H9 (cell line): ENCODE measurements at regions not wholly inside any gene's neighbourhood (a gene's known extent, or its start where the extent isn't known, plus 50 kb on each side); places are given as distances from the start of the nearest gene placed in this dataset.

Experiments used
- DNase-seq: peaks from one replicate; pipeline ENCODE4 v3.0.0-alpha.2; 2017
- H2AFZ ChIP-seq: one replicate; pipeline ENCODE4 v1.6.1; 2013; ENCODE audit warnings: mild to moderate bottlenecking, low read length, control low read depth, moderate library complexity
- H2AK5ac ChIP-seq: 2 replicates; pipeline ENCODE4 v1.6.1; 2013; ENCODE audit warnings: low read length, control low read depth, mixed read lengths; ENCODE audit not compliant: insufficient read length
- H2BK120ac ChIP-seq: one replicate; pipeline ENCODE4 v1.6.1; 2013; ENCODE audit warnings: low read depth, mild to moderate bottlenecking, low read length, control low read depth, inconsistent platforms; ENCODE audit not compliant: poor library complexity, severe bottlenecking
- H2BK12ac ChIP-seq: 2 replicates; pipeline ENCODE4 v1.6.1; 2013; ENCODE audit warnings: low read length, control low read depth, mixed read lengths, low read depth; ENCODE audit not compliant: insufficient read length
- H2BK15ac ChIP-seq: 2 replicates; pipeline ENCODE4 v1.6.1; 2013; ENCODE audit warnings: low read depth, low read length, control low read depth
- H2BK20ac ChIP-seq: one replicate; pipeline ENCODE4 v1.6.1; 2013; ENCODE audit warnings: low read depth, mild to moderate bottlenecking, low read length, control low read depth, inconsistent platforms; ENCODE audit not compliant: poor library complexity, severe bottlenecking
- H2BK5ac ChIP-seq: 2 replicates; pipeline ENCODE4 v1.6.1; 2013; ENCODE audit warnings: low read length, control low read depth, mixed read lengths; ENCODE audit not compliant: insufficient read length
- H3K14ac ChIP-seq: 2 replicates; pipeline ENCODE4 v1.6.1; 2013; ENCODE audit warnings: low read length, control low read depth; ENCODE audit not compliant: insufficient read depth
- H3K18ac ChIP-seq: 2 replicates; pipeline ENCODE4 v1.6.1; 2013; ENCODE audit warnings: low read depth, mild to moderate bottlenecking, mixed read lengths, low read length, control low read depth; ENCODE audit not compliant: insufficient read length
- H3K23ac ChIP-seq: 2 replicates; pipeline ENCODE4 v1.6.1; 2013; ENCODE audit warnings: low read length, control low read depth, mixed read lengths, low read depth; ENCODE audit not compliant: insufficient read length
- H3K23me2 ChIP-seq: 2 replicates; pipeline ENCODE4 v1.6.1; 2013; ENCODE audit warnings: low read depth, mild to moderate bottlenecking, mixed read lengths, low read length, control low read depth; ENCODE audit not compliant: insufficient read length, poor library complexity, severe bottlenecking
- H3K27ac ChIP-seq: 2 replicates; pipeline ENCODE4 v1.5.1; 2013; ENCODE audit warnings: low read length, control low read depth, mixed read lengths, low read depth; ENCODE audit not compliant: insufficient read length
- H3K27me3 ChIP-seq: 2 replicates; pipeline ENCODE4 v1.6.1; 2013; ENCODE audit warnings: low read length, control low read depth, inconsistent platforms; ENCODE audit not compliant: insufficient read depth
- H3K4ac ChIP-seq: 2 replicates; pipeline ENCODE4 v1.6.1; 2013; ENCODE audit warnings: low read depth, mild to moderate bottlenecking, control low read depth, inconsistent platforms, low read length, moderate library complexity
- H3K4me1 ChIP-seq: 2 replicates; pipeline ENCODE4 v1.6.1; 2013; ENCODE audit warnings: low read length, control low read depth, inconsistent platforms; ENCODE audit not compliant: insufficient read depth
- H3K4me2 ChIP-seq: 2 replicates; pipeline ENCODE4 v1.6.1; 2013; ENCODE audit warnings: low read length, control low read depth, mixed read lengths; ENCODE audit not compliant: insufficient read length, insufficient read depth
- H3K56ac ChIP-seq: 2 replicates; pipeline ENCODE4 v1.6.1; 2013; ENCODE audit warnings: low read depth, mild to moderate bottlenecking, mixed read lengths, low read length, control low read depth; ENCODE audit not compliant: insufficient read length
- H3K79me1 ChIP-seq: 2 replicates; pipeline ENCODE4 v1.6.1; 2013; ENCODE audit warnings: low read depth, mild to moderate bottlenecking, moderate library complexity, low read length, control low read depth, inconsistent platforms; ENCODE audit not compliant: insufficient read depth, poor library complexity, severe bottlenecking
- H3K79me2 ChIP-seq: 2 replicates; pipeline ENCODE4 v1.6.1; 2013; ENCODE audit warnings: low read length, control low read depth, inconsistent platforms; ENCODE audit not compliant: insufficient read depth
- H3K9ac ChIP-seq: 2 replicates; pipeline ENCODE4 v1.6.1; 2013; ENCODE audit warnings: low read length, control low read depth, mixed read lengths; ENCODE audit not compliant: insufficient read length; ENCODE audit errors: extremely low read depth
- H3K9me3 ChIP-seq: one replicate; pipeline ENCODE4 v1.6.1; 2013; ENCODE audit warnings: low read depth, low read length, inconsistent platforms; ENCODE audit not compliant: control insufficient read depth
- H3T11ph ChIP-seq: one replicate; pipeline ENCODE4 v1.6.1; 2013; ENCODE audit warnings: mild to moderate bottlenecking, low read length, control low read depth, inconsistent platforms
- H4K20me1 ChIP-seq: one replicate; pipeline ENCODE4 v1.6.1; 2013; ENCODE audit not compliant: control insufficient read depth, insufficient read length, insufficient read depth
- H4K5ac ChIP-seq: 2 replicates; pipeline ENCODE4 v1.6.1; 2013; ENCODE audit warnings: low read depth, mild to moderate bottlenecking, mixed read lengths, low read length, control low read depth; ENCODE audit not compliant: insufficient read length
- H4K8ac ChIP-seq: replicated peaks from 2 replicates; pipeline ENCODE4 v1.6.1; 2013; ENCODE audit warnings: low read length, control low read depth, mixed read lengths, low read depth; ENCODE audit not compliant: insufficient read length
- H4K91ac ChIP-seq: 2 replicates; pipeline ENCODE4 v1.6.1; 2013; ENCODE audit warnings: low read depth, mild to moderate bottlenecking, moderate library complexity, mixed read lengths, low read length, control low read depth; ENCODE audit not compliant: insufficient read length
- H3K27ac Mint-ChIP-seq, 3 experiments: 2 replicates in 2 of 3; 3 replicates in 1 of 3; pipeline ENCODE4 v1.8.0; 2020 to 2021; ENCODE audit warnings: mixed read lengths in 3 of 3, mild to moderate bottlenecking in 1 of 3, moderate library complexity in 1 of 3
- H3K27me3 Mint-ChIP-seq: 2 replicates; pipeline ENCODE4 v1.8.0; 2021; ENCODE audit warnings: low read depth, mild to moderate bottlenecking, moderate library complexity, mixed read lengths
- H3K36me3 Mint-ChIP-seq, 3 experiments: 2 replicates in 2 of 3; 3 replicates in 1 of 3; pipeline ENCODE4 v1.8.0; 2020 to 2021; ENCODE audit warnings: low read depth in 3 of 3, mixed read lengths in 3 of 3; ENCODE audit not compliant: insufficient read depth in 1 of 3
- H3K4me1 Mint-ChIP-seq, 2 experiments: 2 replicates each; pipeline ENCODE4 v1.8.0; 2020; ENCODE audit warnings: mixed read lengths in 2 of 2
- H3K4me3 Mint-ChIP-seq, 2 experiments: 2 replicates in 1 of 2; 3 replicates in 1 of 2; pipeline ENCODE4 v1.8.0; 2020 to 2021; ENCODE audit warnings: mild to moderate bottlenecking in 2 of 2, mixed read lengths in 2 of 2, moderate library complexity in 1 of 2
- H3K9me3 Mint-ChIP-seq, 2 experiments: 2 replicates in 1 of 2; 3 replicates in 1 of 2; pipeline ENCODE4 v1.8.0; 2020; ENCODE audit warnings: mild to moderate bottlenecking in 2 of 2, mixed read lengths in 2 of 2, moderate library complexity in 1 of 2
- CTCF ChIP-seq: fragments of 200-600 bp; sonication (generic); conservative IDR thresholded peaks from 3 replicates; pipeline ENCODE4 v1.8.0; 2021; ENCODE audit warnings: antibody characterized with exemption, mild to moderate bottlenecking
- WGBS: extraction: QIAGEN DNeasy Blood & Tissue Kit; methylation state at CpG from one replicate; pipeline ENCODE4 v1.1.7; 2013; ENCODE audit warnings: missing lambda C conversion rate, low lambda C conversion rate, mixed read lengths; ENCODE audit not compliant: insufficient read length; ENCODE audit errors: extremely low coverage; 5-methylcytosine and 5-hydroxymethylcytosine counted together

DNA sequence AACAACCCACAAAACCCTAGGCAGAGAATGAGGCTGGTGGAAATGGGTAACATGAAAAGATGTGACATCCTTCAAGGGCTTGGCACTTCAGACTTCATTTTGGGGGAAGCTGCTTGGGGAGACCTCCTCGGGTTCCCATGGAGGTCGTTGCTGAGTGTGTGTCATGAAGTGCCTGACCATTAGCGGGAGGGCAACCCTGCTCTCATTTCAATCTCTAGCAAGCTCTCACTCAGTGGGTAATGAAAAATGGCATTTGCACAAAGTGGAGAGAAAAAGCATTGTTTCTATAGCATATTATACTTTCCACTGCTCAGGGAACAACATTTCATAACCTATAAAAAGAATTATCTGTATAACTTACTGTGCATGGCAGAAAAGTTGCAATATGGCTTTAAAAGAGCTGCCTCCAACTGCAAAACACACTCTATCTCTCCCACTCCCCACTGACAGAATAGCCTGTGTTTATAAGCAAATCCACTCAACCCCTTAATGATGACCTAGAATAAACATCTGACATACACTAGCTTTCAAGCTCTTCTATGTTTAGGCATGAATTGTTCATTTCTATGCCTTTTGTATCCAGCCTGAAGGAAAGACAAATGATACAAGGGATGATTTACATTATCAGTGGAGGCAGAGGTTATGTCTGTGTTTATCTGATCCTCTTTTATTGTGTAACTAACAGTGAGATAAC is 357.2 kb downstream of the ZSWIM6 start:
- Histone ChIP-seq H3K9me3 (no peaks in the 10 kb centered on the region), H3K14ac (no peak overlapping the region), H3K4ac (no peak overlapping the region), H2BK20ac (no peak overlapping the region), H3K18ac (no peak overlapping the region), H4K91ac (no peak overlapping the region), H3K56ac (no peak overlapping the region), H3K23me2 (no peaks in the 10 kb centered on the region), H2AFZ (no peak overlapping the region), H3K9ac (no peak overlapping the region), H3K79me2 (no peaks in the 10 kb centered on the region), H3K27me3 (no peaks in the 10 kb centered on the region), H3K27ac (no peak overlapping the region), H2BK12ac (no peak overlapping the region), H2BK120ac (no peak overlapping the region), H3K79me1 (no peaks in the 10 kb centered on the region), H3T11ph (no peak overlapping the region), H2AK5ac (no peak overlapping the region), H3K4me2 (no peak overlapping the region), H4K5ac (no peak overlapping the region), H2BK15ac (no peak overlapping the region), H3K4me1 (no peaks in the 10 kb centered on the region), H3K23ac (no peak overlapping the region), H2BK5ac (no peak overlapping the region), H4K20me1 (no peaks in the 10 kb centered on the region), H4K8ac (no peak overlapping the region)
- Mint-ChIP-seq H3K4me3 (no peak overlapping the region), H3K27me3 (no peaks in the 10 kb centered on the region), H3K4me1 (peaks cover 5 to 7% of the 10 kb centered on the region in 2 experiments), H3K36me3 (0 out of 7 replicates have a peak, but pooled peaks cover 0 to 2% (median 0%) of the 10 kb centered on the region in 3 experiments), H3K27ac (no peak overlapping the region), H3K9me3 (peaks cover 0 to 8% of the 10 kb centered on the region in 2 experiments; a peak in 3 of 5 replicates)
- DNase-seq: no peak
- no peak for TF ChIP-seq CTCF
- no CpG with 5 or more reads among the region's 3 CpGs for WGBS
